ENCODE measurements at regions not wholly inside any gene's neighbourhood (a gene's known extent, or its start where the extent isn't known, plus 50 kb on each side); places are given as distances from the start of the nearest gene placed in this dataset.

- TF ChIP-seq ZNF70 (CRISPR knock-in tag; IDR thresholded peaks at IDR 0.05) (no peak), CREB5 (CRISPR knock-in tag; IDR thresholded peaks at IDR 0.05; ENCODE audit: low read depth) (no peak), ZC3H10 (CRISPR knock-in tag; IDR thresholded peaks at IDR 0.05) (no peak), PATZ1 (CRISPR knock-in tag; IDR thresholded peaks at IDR 0.05; ENCODE audit: borderline replicate concordance) (no peak), POU6F1 (CRISPR knock-in tag; IDR thresholded peaks at IDR 0.05; ENCODE audit: borderline replicate concordance, low read depth) (no peak)
These were observed 181.2 kb upstream of the AGR3 start for GRCh38 chr7:17063045-17063383.

All from SK-N-SH treated with all-trans-retinoic acid at 6 μM for 48 hours (cell line).